ENCODE measurements at regions not wholly inside any gene's neighbourhood (a gene's known extent, or its start where the extent isn't known, plus 50 kb on each side); places are given as distances from the start of the nearest gene placed in this dataset.

- in situ Hi-C loops (cut with MboI; ENCODE audit: low sequenced_read_pairs) = loop anchor here (25.0 kb wide), 2 partner anchors 818 to 1057 kb away; partner anchors contain the start of gene TBPL2
These were observed 85.4 kb upstream of the TMEM260 start for GRCh38 chr14:56494167-56494566.

GRCh38 chr14:56498112-56498511 is 81.5 kb upstream of the TMEM260 start:
- in situ Hi-C loops (cut with MboI; ENCODE audit: low sequenced_read_pairs) = loop anchor here (25.0 kb wide), 2 partner anchors 814 to 1061 kb away; partner anchors contain the start of gene TBPL2

DNA sequence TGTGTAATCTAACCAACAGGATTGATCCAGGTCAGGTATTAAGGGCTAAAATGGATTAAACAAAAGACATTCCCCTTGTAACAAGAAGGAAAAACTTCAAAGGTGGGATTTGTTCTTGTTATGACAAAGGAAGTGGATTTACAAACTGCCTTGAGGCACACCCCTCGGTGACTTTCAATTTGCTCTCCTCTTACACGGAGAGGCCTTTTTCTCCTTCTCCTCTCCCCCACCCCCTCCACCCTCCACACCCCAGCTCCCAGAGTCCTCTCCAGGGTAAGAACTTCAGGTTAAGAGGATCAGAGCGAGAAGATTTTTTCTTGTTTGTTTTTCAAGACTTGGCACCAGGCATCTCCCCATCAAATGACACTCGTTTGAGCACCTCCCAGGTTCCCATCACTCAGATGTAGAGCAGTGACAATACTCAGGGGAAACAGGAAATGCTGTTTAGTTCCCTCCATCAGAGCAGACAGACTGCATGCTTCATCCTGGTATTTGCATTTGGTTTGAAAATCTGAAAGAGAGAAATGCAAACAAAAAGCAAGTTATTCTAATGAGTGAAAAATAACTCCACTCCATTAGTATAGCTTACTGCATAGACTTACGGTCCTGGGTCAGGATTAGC is 77.6 kb upstream of the TMEM260 start:
- in situ Hi-C loops (cut with MboI; ENCODE audit: low sequenced_read_pairs) = no loop called here

DNA sequence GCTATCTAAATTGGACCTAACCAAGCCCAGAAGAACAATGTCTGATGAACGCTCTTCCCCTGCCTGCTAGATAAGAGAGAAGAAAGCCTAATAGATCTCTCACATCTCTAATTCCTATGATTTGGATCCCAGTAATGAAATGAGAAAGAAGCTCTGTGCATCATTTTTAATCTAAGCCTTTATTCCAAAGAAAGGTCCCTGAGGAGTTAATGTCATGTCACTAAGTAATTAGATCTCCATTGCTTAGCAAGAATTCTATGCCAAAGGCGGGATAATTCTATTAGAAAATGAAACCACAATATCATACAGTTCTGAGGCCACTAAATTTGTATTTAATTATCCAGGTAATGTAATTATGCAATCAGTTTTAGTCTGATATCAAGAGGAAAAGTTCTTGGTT is 74.2 kb upstream of the TMEM260 start:
- in situ Hi-C loops (cut with MboI; ENCODE audit: low sequenced_read_pairs) = no loop called here

DNA sequence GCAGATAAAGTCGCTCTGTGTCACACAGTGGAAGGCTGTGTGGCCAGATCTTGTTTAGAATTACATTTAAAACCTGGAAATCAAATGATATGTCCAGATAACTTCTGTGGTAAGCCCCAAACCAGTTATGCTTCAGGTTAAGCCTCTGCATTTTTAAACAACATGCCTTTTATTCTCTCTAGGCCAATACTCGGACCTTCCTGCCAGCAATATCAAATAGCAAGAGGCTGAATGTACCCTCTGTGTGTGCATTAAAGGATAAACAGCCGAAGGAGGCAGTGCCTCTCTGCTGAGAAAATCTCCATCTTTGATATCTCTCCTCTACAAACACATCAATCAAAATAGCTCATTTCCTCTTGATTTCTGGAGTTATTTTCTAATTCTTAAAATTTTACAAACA is 67.1 kb upstream of the TMEM260 start:
- in situ Hi-C loops (cut with MboI; ENCODE audit: low sequenced_read_pairs) = no loop called here

GRCh38 chr14:56514663-56515371 is 64.8 kb upstream of the TMEM260 start:
- in situ Hi-C loops (cut with MboI; ENCODE audit: low sequenced_read_pairs) = no loop called here

DNA sequence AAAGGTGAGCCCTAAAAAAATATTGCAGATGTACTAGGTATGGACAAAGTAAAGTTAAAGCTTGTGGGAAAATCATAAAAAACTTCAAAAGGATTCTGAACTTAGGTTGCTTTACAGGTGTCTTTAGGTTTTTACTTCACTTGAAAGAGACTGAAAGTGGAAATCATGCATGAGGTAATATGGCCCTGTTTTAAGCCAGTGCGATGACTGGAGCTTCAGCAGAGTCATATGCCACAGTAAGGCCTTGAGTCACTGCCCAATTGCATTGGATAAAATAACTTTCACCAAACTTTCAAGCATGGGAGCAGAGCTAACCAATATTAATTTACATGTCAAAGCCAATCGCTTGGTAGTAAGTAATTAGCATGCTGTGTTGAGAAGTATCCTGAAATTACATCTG is 63.9 kb upstream of the TMEM260 start:
- in situ Hi-C loops (cut with MboI; ENCODE audit: low sequenced_read_pairs) = no loop called here

DNA sequence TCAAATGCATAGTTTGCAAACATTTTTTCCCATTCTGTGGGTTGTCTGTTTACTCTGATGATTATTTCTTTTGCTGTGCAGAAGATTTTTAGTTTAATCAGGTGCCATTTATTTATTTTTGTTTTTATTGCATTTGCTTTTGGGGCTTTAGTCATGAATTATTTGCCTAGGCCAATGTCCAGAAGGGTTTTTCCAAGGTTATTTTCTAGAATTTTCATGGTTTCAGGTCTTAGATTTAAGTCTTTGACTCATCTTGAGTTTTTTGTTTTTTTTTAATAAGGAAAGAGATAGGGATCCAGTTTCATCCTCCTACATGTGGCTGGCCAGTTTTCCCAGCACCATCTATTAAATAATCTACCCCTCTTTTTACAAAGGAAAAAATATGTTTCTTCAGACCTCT is 57.2 kb upstream of the TMEM260 start:
- in situ Hi-C loops (cut with MboI; ENCODE audit: low sequenced_read_pairs) = no loop called here

- in situ Hi-C loops (cut with MboI; ENCODE audit: low sequenced_read_pairs) = no loop called here
These were observed 54.5 kb upstream of the TMEM260 start for GRCh38 chr14:56524971-56525677.

- in situ Hi-C loops (cut with MboI; ENCODE audit: low sequenced_read_pairs) = no loop called here
These were observed 50.7 kb upstream of the TMEM260 start for GRCh38 chr14:56528927-56529326.
